H1 (cell line): ENCODE measurements at regions not wholly inside any gene's neighbourhood (a gene's known extent, or its start where the extent isn't known, plus 50 kb on each side); places are given as distances from the start of the nearest gene placed in this dataset.

Source experiments
- CTCF ChIA-PET: fragments of 300-600 bp; sonication (Branson Sonifier 250); formaldehyde crosslinking; loops from one replicate; lab custom pipeline; 2021; ENCODE audit not compliant: partially characterized antibody; lab: Charles Lee
- POLR2A ChIA-PET: fragments of 300-600 bp; sonication (Branson Sonifier 250); formaldehyde crosslinking; loops from one replicate; lab custom pipeline; 2021; ENCODE audit warnings: inconsistent platforms; ENCODE audit not compliant: partially characterized antibody; lab: Charles Lee
- DNase-seq, 2 experiments: peaks; one replicate each; pipeline versions ENCODE4 v3.0.0 to v3.0.0-alpha.2; 2010 to 2022; ENCODE audit warnings: low spot score in 2 of 2, low read depth in 1 of 2, mixed read lengths in 1 of 2
- FAIRE-seq: peaks from 2 replicates; lab custom pipeline; 2011; peaks lifted over from hg19 to GRCh38; lab: Jason Lieb, UNC
- H2AFZ ChIP-seq: 2 replicates; pipeline ENCODE4 v1.8.1; 2012; ENCODE audit warnings: low read length, inconsistent platforms
- H2AK5ac ChIP-seq: 2 replicates; pipeline ENCODE4 v1.6.1; 2013; ENCODE audit warnings: low read depth, low read length
- H2BK120ac ChIP-seq: replicated peaks from 2 replicates; pipeline ENCODE3; 2013; ENCODE audit warnings: low read depth, low read length, inconsistent platforms
- H2BK12ac ChIP-seq: 2 replicates; pipeline ENCODE4 v1.6.1; 2013; ENCODE audit warnings: low read depth, low read length
- H2BK15ac ChIP-seq: 2 replicates; pipeline ENCODE4 v1.6.1; 2013; ENCODE audit warnings: low read length
- H2BK20ac ChIP-seq: 2 replicates; pipeline ENCODE4 v1.6.1; 2013; ENCODE audit warnings: low read length
- H2BK5ac ChIP-seq: 2 replicates; pipeline ENCODE4 v1.6.1; 2013; ENCODE audit warnings: low read depth, low read length
- H3K14ac ChIP-seq: 2 replicates; pipeline ENCODE4 v1.6.1; 2013; ENCODE audit warnings: inconsistent platforms; ENCODE audit not compliant: insufficient read length
- H3K18ac ChIP-seq: 2 replicates; pipeline ENCODE4 v1.6.1; 2013; ENCODE audit warnings: low read length; ENCODE audit errors: extremely low read depth
- H3K23ac ChIP-seq: 2 replicates; pipeline ENCODE4 v1.6.1; 2013; ENCODE audit warnings: inconsistent platforms; ENCODE audit not compliant: insufficient read length
- H3K23me2 ChIP-seq: 2 replicates; pipeline ENCODE4 v1.6.1; 2013; ENCODE audit warnings: low read depth, low read length
- H3K27ac ChIP-seq: 2 replicates; pipeline ENCODE4 v1.6.1; 2011; ENCODE audit warnings: low read depth, low read length, inconsistent platforms
- H3K27me3 ChIP-seq, 4 experiments: replicated peaks in 1 of 4; 1 replicate in 1 of 4; 2 replicates in 3 of 4; pipeline versions ENCODE4 v1.6.1 to v1.8.1; 2011 to 2013; ENCODE audit warnings: low read length in 3 of 4, mild to moderate bottlenecking in 3 of 4, inconsistent platforms in 2 of 4, mixed read lengths in 2 of 4, moderate library complexity in 1 of 4; ENCODE audit not compliant: control insufficient read depth in 3 of 4, insufficient read depth in 3 of 4; ENCODE audit errors: extremely low read depth in 1 of 4
- H3K36me3 ChIP-seq, 4 experiments: 2 replicates each; pipeline versions ENCODE4 v1.6.1 to v1.8.1; 2011 to 2013; ENCODE audit warnings: mild to moderate bottlenecking in 4 of 4, low read length in 3 of 4, moderate library complexity in 2 of 4, control low read depth in 1 of 4, inconsistent platforms in 1 of 4; ENCODE audit not compliant: insufficient read depth in 4 of 4, control insufficient read depth in 2 of 4
- H3K4ac ChIP-seq: replicated peaks from 2 replicates; pipeline ENCODE3; 2013; ENCODE audit warnings: low read length, low read depth, mixed read lengths, inconsistent platforms; ENCODE audit not compliant: insufficient read length
- H3K4me1 ChIP-seq, 4 experiments: replicated peaks in 1 of 4; 1 replicate in 1 of 4; 2 replicates in 3 of 4; pipeline versions ENCODE4 v1.6.1 to v1.8.1; 2011 to 2013; ENCODE audit warnings: low read length in 3 of 4, inconsistent platforms in 2 of 4, mixed read lengths in 1 of 4; ENCODE audit not compliant: insufficient read depth in 4 of 4, control insufficient read depth in 3 of 4
- H3K4me2 ChIP-seq, 2 experiments: 2 replicates each; pipeline versions ENCODE4 v1.6.1 to v1.8.1; 2011 to 2013; ENCODE audit warnings: low read depth in 2 of 2, low read length in 2 of 2, control low read depth in 1 of 2, inconsistent platforms in 1 of 2, mild to moderate bottlenecking in 1 of 2; ENCODE audit not compliant: insufficient read depth in 1 of 2
- H3K4me3 ChIP-seq, 4 experiments: fragments of 200-600, 300-600 bp in 1 of 4; sonication (generic), shearing (Covaris generic), sonication (Bioruptor Twin) in 1 of 4; 2 replicates each; pipeline versions ENCODE4 v1.5.1 to v1.8.1; 2011 to 2016; ENCODE audit warnings: low read length in 4 of 4, low read depth in 3 of 4, control low read depth in 2 of 4, inconsistent platforms in 2 of 4, mild to moderate bottlenecking in 2 of 4, mixed read lengths in 1 of 4, moderate library complexity in 1 of 4; ENCODE audit not compliant: insufficient read depth in 2 of 4; ENCODE audit errors: extremely low read depth in 1 of 4
- H3K56ac ChIP-seq: replicated peaks from 2 replicates; pipeline ENCODE3; 2013; ENCODE audit warnings: low read depth, mild to moderate bottlenecking, mixed read lengths, low read length, inconsistent platforms; ENCODE audit not compliant: insufficient read length
- H3K79me1 ChIP-seq: 2 replicates; pipeline ENCODE4 v1.6.1; 2013; ENCODE audit warnings: low read depth, low read length, control low read depth
- H3K79me2 ChIP-seq, 2 experiments: 2 replicates each; pipeline versions ENCODE4 v1.6.1 to v1.8.1; 2012 to 2013; ENCODE audit warnings: low read length in 2 of 2, mild to moderate bottlenecking in 2 of 2, inconsistent platforms in 1 of 2; ENCODE audit not compliant: insufficient read depth in 2 of 2, control insufficient read depth in 1 of 2
- H3K9ac ChIP-seq, 4 experiments: replicated peaks in 1 of 4; 1 replicate in 1 of 4; 2 replicates in 3 of 4; pipeline versions ENCODE4 v1.6.1 to v1.8.1; 2011 to 2013; ENCODE audit warnings: low read depth in 3 of 4, low read length in 3 of 4, control low read depth in 2 of 4, mild to moderate bottlenecking in 2 of 4, moderate library complexity in 2 of 4, inconsistent platforms in 1 of 4; ENCODE audit errors: extremely low read depth in 1 of 4
- H3K9me3 ChIP-seq, 2 experiments: 2 replicates each; pipeline versions ENCODE4 v1.6.1 to v1.8.1; 2012 to 2013; ENCODE audit warnings: mild to moderate bottlenecking in 2 of 2, moderate library complexity in 2 of 2, control low read depth in 1 of 2, inconsistent platforms in 1 of 2, low read depth in 1 of 2, low read length in 1 of 2, mixed read lengths in 1 of 2; ENCODE audit not compliant: insufficient read depth in 2 of 2
- H4K20me1 ChIP-seq, 2 experiments: replicated peaks in 1 of 2; 2 replicates each; pipeline versions ENCODE3 to v1.8.1; 2011 to 2013; ENCODE audit warnings: inconsistent platforms in 2 of 2, low read length in 2 of 2, mild to moderate bottlenecking in 1 of 2; ENCODE audit not compliant: insufficient read depth in 2 of 2, control insufficient read depth in 1 of 2
- H4K5ac ChIP-seq: 2 replicates; pipeline ENCODE4 v1.6.1; 2013; ENCODE audit warnings: low read length, low read depth, mixed read lengths, inconsistent platforms; ENCODE audit not compliant: insufficient read length
- H4K8ac ChIP-seq: 2 replicates; pipeline ENCODE4 v1.8.0; 2013; ENCODE audit warnings: mild to moderate bottlenecking, moderate library complexity, low read length, inconsistent platforms; ENCODE audit not compliant: insufficient read depth; ENCODE audit errors: extremely low read depth
- H4K91ac ChIP-seq: replicated peaks from 2 replicates; pipeline ENCODE3; 2013; ENCODE audit warnings: low read length, mixed read lengths, inconsistent platforms; ENCODE audit not compliant: insufficient read length
- BRCA1 ChIP-seq: IDR thresholded peaks from 2 replicates; pipeline ENCODE4 v1.6.1; 2012; ENCODE audit warnings: low read depth, low read length, improper control_type of control experiment
- CHD2 ChIP-seq: IDR thresholded peaks from 2 replicates; pipeline ENCODE4 v1.6.1; 2012; ENCODE audit warnings: low read length, improper control_type of control experiment
- RNF2 ChIP-seq: fragments of 200-900, 300-1000 bp; sonication (generic); IDR thresholded peaks from 2 replicates; pipeline ENCODE4 v1.7.1; 2016; ENCODE audit warnings: borderline replicate concordance, low read depth, mild to moderate bottlenecking, antibody characterized with exemption, low read length; ENCODE audit not compliant: poor library complexity, severe bottlenecking; ENCODE audit errors: missing control alignments
- SP2 ChIP-seq: IDR thresholded peaks from 2 replicates; pipeline ENCODE4 v1.6.1; 2012; ENCODE audit warnings: mild to moderate bottlenecking, low read length, inconsistent platforms
- TAF7 ChIP-seq: optimal IDR thresholded peaks from 2 replicates; pipeline ENCODE3; 2011; ENCODE audit warnings: low read depth, mild to moderate bottlenecking, inconsistent platforms, low read length, moderate library complexity, borderline replicate concordance
- TBP ChIP-seq: IDR thresholded peaks from 2 replicates; pipeline ENCODE4 v1.6.1; 2011; ENCODE audit warnings: low read depth, low read length, improper control_type of control experiment
- TF ChIP-seq, protein P1 (sequence below): IDR thresholded peaks from 2 replicates; pipeline ENCODE4 v1.6.1; 2011; ENCODE audit warnings: low read length, improper control_type of control experiment

DNA sequence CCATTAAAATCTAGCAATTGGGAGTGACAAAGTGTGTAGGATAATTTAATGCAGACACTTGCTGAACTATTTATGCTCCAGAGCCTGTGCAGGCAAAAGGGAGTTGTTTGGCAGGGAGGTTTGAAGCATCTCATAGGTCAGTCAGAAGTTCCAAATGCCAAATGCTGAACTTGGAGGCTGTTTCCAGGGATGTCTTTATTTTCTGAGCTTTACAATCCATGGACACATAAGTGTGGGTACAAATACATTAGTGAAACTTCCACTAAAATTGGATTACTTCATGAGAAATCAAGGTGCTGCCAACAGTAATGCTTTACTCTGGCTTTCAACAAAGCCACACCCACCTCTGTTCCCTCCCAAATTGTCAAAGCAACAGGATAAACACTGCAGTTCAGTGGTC lies 422.1 kb upstream of the SETBP1 start:
- Histone ChIP-seq H2BK120ac (no peak overlapping the region), H3K27me3 (no peaks in the 10 kb centered on the region), H3K36me3 (no peaks in the 10 kb centered on the region), H2BK5ac (no peak overlapping the region), H2AFZ (no peak overlapping the region), H2BK20ac (no peak overlapping the region), H3K4me1 (no peaks in the 10 kb centered on the region), H2BK12ac (no peak overlapping the region), H3K56ac (no peak overlapping the region), H3K79me1 (no peaks in the 10 kb centered on the region), H4K5ac (no peak overlapping the region), H2BK15ac (no peak overlapping the region), H3K27ac (no peak overlapping the region), H3K4ac (no peak overlapping the region), H3K9me3 (peaks cover 12 to 19% of the 10 kb centered on the region in 2 experiments), H4K8ac (no peak overlapping the region), H3K14ac (no peak overlapping the region), H3K4me3 (no peak overlapping the region), H3K23me2 (no peaks in the 10 kb centered on the region), H3K18ac (no peak overlapping the region), H3K9ac (no peak overlapping the region), H3K23ac (no peak overlapping the region), H4K91ac (no peak overlapping the region), H3K79me2 (no peaks in the 10 kb centered on the region), H3K4me2 (no peak overlapping the region), H2AK5ac (no peak overlapping the region), H4K20me1 (no peaks in the 10 kb centered on the region)
- CTCF ChIA-PET, result interaction anchor here (0.8 to 2.0 kb wide), 2 partner anchors 12 to 47 kb away, joined by 3 to 6 read pairs; no protein-coding TSS in a partner anchor
- FAIRE-seq, result no peak
- TF ChIP-seq BRCA1 (no peak), TAF7 (no peak), RNF2 (no peak), TBP (no peak), SP2 (no peak), CHD2 (no peak)
- TF ChIP-seq, protein P1, sequence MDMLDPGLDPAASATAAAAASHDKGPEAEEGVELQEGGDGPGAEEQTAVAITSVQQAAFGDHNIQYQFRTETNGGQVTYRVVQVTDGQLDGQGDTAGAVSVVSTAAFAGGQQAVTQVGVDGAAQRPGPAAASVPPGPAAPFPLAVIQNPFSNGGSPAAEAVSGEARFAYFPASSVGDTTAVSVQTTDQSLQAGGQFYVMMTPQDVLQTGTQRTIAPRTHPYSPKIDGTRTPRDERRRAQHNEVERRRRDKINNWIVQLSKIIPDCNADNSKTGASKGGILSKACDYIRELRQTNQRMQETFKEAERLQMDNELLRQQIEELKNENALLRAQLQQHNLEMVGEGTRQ, result no peak
- POLR2A ChIA-PET, result no interaction called here
- DNase-seq, result no peak
